ENCODE measurements at regions not wholly inside any gene's neighbourhood (a gene's known extent, or its start where the extent isn't known, plus 50 kb on each side); places are given as distances from the start of the nearest gene placed in this dataset.

GRCh38 chr9:117595650-117596049 is 108.6 kb upstream of the TLR4 start:
- H3K27me3 Mint-ChIP-seq (ENCODE audit: insufficient read depth, low read depth, poor library complexity) = peaks cover 5% of the 10 kb centered on the region
- H3K4me1 ChIP-seq (ENCODE audit: insufficient read depth) = peaks cover 17% of the 10 kb centered on the region; the same call in 1 of the 2 replicates
- H3K27me3 ChIP-seq (ENCODE audit: insufficient read depth) = no peaks in the 10 kb centered on the region
- TF ChIP-seq STAT1 (IDR thresholded peaks at IDR 0.05; ENCODE audit: unreplicated experiment) (no peak), NANOG (IDR thresholded peaks at IDR 0.05; ENCODE audit: borderline replicate concordance) (no peak), EZH2phosphoT487 (IDR thresholded peaks at IDR 0.05; ENCODE audit: unreplicated experiment) (no peak), CREB1 (CRISPR knock-in tag; IDR thresholded peaks at IDR 0.05; ENCODE audit: low read depth) (no peak), ZNF331 (CRISPR knock-in tag; IDR thresholded peaks at IDR 0.05; ENCODE audit: low read depth) (no peak), REST (IDR thresholded peaks at IDR 0.05; ENCODE audit: unreplicated experiment) (no peak), ZNF462 (CRISPR knock-in tag; IDR thresholded peaks at IDR 0.05) (no peak), ZNF114 (CRISPR knock-in tag; IDR thresholded peaks at IDR 0.05) (no peak), EZH2 (IDR thresholded peaks at IDR 0.05; ENCODE audit: low read depth, unreplicated experiment) (no peak), ETS1 (IDR thresholded peaks at IDR 0.05) (no peak), POLR2AphosphoS5 (IDR thresholded peaks at IDR 0.05; ENCODE audit: low read depth) (no peak), CTCF (conservative IDR thresholded peaks at IDR 0.05; ENCODE audit: low read depth in 2 of 2) (no peak), JUNB (IDR thresholded peaks at IDR 0.05; ENCODE audit: unreplicated experiment) (no peak)
- H3K27ac ChIP-seq (ENCODE audit: low read depth) = no peak overlapping the region
- H3K27ac Mint-ChIP-seq = no peak overlapping the region
- H3K36me3 Mint-ChIP-seq (ENCODE audit: low read depth) = no peaks in the 10 kb centered on the region
- H3K4me3 ChIP-seq = no peak overlapping the region
- H2AFZ ChIP-seq = no peak overlapping the region
- no peaks in the 10 kb centered on the region for H4K20me1 ChIP-seq (replicated peaks; ENCODE audit: insufficient read depth)
- peaks cover 3% of the 10 kb centered on the region; the same call in 1 of the 3 replicates for H3K9me3 Mint-ChIP-seq
- H3K79me2 ChIP-seq (replicated peaks; ENCODE audit: insufficient read depth) = no peaks in the 10 kb centered on the region
- 0 out of 3 replicates have a peak overlapping the region, but pooled peaks have one; percentile 6 for H3K4me3 Mint-ChIP-seq
- ATAC-seq (no peak), DNase-seq (ENCODE audit: low spot score) (no peak)
- H3F3A ChIP-seq (replicated peaks; ENCODE audit: low read depth) = no peaks in the 10 kb centered on the region
- peak overlapping the region; percentile 46 for H3K4me2 ChIP-seq
- H3K9me2 ChIP-seq (ENCODE audit: insufficient read depth) = peaks cover 4% of the 10 kb centered on the region; the same call in 1 of the 2 replicates
- H3K4me1 Mint-ChIP-seq = peaks cover 18% of the 10 kb centered on the region
- H3K36me3 ChIP-seq (ENCODE audit: insufficient read depth) = no peaks in the 10 kb centered on the region; the same call in 1 of the 2 replicates
